ENCODE measurements at regions not wholly inside any gene's neighbourhood (a gene's known extent, or its start where the extent isn't known, plus 50 kb on each side); places are given as distances from the start of the nearest gene placed in this dataset.

DNA sequence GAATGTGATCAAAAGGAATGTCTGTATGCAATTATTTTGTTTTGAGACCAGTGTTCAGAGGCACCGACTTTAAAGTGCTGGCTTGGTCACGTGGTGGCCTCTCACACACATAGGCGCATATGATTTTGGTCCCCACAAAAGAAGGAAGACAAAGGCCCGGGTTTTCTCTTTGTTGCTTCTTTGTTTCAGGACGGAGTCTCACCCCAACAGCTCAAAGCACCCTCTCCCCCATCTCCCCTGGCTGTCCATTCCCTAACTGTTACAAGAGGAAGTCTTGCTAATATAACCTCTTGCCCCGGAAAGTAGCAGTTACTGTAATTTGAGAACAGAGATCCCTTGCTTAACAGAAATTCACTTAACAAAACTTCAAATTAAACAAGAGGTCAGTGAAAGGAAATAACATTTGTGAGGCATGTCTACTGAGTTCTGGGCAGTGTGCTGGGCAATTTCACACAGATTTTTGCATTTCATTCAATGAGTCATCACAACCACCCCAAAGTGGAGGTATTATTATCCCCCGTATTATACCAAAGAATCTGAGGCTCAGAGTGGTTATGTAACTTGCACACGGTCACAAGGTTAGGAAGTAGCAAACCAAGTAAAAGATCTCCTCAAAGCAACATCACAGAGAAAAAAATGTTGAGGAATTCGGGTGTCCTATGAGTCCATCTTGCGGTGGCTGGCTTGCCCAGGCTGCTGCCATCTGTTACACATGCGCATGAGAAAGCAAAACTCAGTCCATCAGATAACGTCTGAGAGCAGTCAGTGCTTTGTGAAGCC is 75.8 kb downstream of the SDC1 start:
- TF ChIP-seq, protein P1, sequence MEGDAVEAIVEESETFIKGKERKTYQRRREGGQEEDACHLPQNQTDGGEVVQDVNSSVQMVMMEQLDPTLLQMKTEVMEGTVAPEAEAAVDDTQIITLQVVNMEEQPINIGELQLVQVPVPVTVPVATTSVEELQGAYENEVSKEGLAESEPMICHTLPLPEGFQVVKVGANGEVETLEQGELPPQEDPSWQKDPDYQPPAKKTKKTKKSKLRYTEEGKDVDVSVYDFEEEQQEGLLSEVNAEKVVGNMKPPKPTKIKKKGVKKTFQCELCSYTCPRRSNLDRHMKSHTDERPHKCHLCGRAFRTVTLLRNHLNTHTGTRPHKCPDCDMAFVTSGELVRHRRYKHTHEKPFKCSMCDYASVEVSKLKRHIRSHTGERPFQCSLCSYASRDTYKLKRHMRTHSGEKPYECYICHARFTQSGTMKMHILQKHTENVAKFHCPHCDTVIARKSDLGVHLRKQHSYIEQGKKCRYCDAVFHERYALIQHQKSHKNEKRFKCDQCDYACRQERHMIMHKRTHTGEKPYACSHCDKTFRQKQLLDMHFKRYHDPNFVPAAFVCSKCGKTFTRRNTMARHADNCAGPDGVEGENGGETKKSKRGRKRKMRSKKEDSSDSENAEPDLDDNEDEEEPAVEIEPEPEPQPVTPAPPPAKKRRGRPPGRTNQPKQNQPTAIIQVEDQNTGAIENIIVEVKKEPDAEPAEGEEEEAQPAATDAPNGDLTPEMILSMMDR (IDR thresholded peaks at IDR 0.05; ENCODE audit: low read depth, low read length), result no peak
- no peak for TF ChIP-seq EZH2phosphoT487 (IDR thresholded peaks at IDR 0.05; ENCODE audit: low read depth)

All from OCI-LY3 (cell line).